Amniotic epithelial cell (primary cell): ENCODE measurements at regions not wholly inside any gene's neighbourhood (a gene's known extent, or its start where the extent isn't known, plus 50 kb on each side); places are given as distances from the start of the nearest gene placed in this dataset.
A peak's percentile ranks its signal among the peaks of the same experiment; 100 is the strongest.

Experiments used
- DNase-seq: peaks from one replicate; pipeline ENCODE4 v3.0.0-alpha.2; 2010; ENCODE audit warnings: low read depth

DNA sequence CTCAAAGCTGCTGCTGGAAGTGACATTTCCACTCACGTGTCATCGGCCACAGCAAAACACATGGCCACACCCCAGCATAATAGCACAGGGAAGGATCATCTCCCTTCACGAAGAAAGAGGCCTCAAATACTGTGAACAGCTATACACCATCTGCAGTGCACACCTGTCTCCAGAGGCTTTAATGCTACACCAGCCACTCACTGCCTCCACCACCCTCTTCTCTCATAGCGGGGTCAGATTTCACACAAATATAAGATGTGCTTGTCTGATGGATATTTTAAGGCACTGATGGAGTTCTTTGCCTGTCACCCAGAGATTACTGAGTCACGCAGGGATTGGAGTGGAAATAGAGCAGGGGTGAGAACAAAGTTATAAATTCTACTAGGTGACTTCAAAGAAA lies 374.0 kb downstream of the ZNF516 start:
- no peak for DNase-seq

DNA sequence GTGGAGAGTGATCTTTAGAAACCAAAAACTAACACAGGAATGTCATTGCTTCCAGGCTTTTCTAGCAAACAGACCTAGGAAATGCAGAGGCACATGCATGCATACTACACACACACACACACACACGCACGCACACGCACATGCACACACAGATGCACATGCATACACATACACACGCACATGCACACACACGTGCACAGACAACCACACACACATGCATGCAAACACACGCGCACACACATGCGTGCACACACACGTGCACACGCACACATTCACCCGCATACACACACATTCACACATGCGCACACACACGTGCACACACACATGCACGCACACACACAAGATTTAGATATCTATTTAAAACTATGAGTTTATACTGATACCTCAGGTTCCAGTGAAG lies 379.5 kb downstream of the ZNF516 start:
- no peak for DNase-seq

DNA sequence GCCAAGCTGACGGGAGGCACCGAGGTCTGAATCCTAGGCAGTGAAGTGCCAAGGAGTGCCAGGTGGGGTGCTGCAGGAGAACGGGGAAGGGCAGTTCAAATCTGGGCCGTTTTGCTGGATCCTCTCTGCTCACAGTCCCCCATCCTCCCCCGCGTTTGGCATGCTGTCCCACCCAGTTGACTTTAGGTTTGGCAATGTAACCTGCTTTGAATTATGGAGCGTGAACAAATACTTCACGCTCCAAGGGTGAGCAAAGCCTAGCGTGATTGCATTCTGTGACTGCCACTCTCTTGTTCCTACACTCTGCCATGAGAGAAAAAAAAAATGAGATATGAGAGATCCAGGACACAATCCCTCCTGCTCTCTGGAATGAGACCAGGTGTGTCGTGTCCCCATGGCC lies 381.9 kb downstream of the ZNF516 start:
- DNase-seq, result no peak

DNA sequence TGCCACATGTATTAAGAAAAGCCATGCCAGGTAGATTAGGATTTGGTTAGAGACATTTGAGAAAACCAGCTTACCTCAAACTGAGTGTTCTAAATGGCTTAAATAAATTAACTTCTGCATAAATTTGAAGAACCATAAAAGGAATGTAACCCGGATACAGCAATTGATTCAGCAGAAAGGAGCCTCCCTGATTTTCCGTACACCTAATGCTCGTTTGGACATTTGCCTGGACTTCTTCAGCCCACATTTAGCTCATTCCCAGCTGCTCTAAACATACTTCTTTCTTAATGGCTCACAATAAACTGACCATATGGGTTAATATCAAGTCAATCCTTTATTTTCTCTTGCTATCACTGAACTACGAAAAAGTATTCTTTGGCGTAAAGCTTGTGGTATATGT lies 392.4 kb downstream of the ZNF516 start:
- DNase-seq, result no peak

DNA sequence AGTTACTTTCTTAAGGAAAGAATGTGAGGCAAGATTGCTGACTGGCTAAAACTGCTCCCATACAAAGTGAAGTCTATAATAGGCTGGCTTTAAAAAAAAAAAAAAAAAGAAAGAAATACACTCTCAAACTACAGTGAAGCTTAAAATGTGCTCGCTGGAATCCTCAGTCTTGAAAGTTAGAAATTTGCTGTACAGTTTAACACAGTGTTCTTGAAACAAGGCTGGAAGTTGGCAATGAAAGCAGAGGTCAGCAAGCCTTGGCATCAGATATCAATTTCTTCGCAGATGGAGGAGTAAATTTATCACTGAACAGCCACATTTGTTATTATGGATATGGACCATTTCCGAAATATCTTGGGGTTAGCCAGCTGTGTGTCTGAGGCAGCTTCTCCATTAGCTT lies 392.9 kb downstream of the ZNF516 start:
- DNase-seq, result no peak

DNA sequence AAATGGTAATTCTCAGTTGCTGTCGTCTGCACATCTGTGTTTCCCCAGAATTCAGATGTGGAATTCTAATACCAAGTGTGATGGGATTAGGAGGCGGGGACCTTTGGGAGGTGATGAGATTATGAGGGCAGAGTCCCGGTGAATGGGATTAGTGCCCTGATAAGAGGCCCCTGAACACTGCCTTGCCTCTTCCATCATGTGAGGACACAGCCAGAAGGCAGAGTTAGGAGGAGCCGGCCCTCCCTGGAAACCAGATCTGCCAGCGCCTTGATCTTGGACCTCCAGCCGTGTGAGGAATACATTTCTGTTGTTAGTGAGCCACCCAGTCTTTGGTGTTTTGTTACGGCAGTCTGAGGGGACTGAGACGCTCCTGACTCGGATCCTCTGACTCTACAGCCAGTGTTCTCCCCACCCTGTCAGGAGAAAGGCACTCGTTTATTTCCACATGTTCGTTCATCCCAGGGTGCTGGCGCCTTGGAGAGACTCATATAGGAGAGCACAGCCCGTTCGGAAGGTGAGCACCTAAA lies 395.0 kb downstream of the ZNF516 start:
- DNase-seq, result no peak

DNA sequence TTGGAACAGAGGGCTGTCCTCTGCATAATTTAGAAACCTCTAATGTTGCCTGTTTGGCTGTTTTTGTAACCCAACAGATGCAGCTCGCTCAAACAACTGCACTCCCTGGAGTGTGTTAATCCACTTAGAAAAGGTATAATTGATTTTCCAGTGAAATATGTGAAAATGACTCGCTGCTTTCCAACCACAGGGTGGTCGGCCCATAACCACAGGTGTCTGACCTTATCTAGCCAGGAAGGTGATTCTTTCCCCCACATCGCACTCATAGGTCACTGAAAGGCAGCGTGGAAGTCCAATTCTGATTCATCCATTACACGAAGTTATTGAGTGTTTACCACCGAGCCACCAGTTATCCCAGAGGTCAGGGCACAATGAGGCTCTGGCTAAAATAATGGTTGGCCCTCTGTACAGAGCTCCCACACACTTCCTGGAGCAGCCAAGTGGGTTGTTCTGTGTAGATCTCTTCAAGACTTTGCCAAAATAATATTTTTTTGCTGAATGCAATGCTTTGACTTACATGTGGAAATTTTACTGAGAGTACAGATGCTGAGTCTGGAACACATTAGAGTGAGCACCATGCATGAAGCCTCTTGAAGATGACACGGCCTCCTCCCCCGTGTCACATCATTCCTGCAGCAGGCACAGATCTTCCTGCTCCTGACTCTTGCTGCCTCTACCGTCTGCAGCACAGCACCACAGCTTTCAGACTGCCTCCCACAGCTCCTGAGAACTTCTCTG lies 396.2 kb downstream of the ZNF516 start:
- DNase-seq, result no peak

DNA sequence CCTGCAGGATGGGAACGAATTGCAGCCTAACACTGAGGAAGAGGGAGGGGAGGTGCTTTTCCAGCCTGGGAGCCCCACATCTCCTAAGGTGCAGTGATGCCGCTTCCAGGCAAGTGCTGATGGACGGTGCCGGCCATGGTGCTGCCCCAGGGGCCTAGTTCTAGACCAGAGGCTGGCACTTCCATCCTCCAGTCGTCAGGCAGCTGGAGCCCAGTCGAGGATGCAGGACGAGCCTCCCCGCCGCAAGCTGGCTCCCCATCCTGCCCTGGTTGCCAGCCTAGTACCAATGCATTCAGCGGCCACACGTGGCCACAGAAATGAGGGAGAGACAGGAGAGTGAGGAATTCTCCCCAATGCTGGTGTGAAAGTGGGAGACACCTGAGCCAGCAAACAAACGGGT lies 413.5 kb downstream of the ZNF516 start:
- no peak for DNase-seq

DNA sequence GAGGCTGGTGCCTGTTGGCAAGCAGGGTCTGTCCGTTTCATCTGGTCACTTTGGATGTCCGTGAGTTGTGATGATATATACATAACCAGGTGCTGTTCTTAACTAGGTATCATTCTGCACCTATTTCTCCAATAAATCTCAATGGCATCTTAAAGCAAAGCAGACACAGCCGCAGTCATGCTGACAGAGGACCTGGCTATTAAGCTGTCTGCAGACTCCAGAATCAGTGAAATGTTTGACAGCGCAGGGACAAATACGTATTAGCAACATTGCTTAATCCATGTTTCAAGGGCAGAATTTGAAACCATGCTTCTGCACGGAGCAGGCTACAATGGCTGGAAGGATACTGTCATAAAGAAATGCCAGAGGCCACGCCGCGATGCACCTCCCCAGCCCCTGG lies 414.6 kb downstream of the ZNF516 start:
- DNase-seq, result no peak

DNA sequence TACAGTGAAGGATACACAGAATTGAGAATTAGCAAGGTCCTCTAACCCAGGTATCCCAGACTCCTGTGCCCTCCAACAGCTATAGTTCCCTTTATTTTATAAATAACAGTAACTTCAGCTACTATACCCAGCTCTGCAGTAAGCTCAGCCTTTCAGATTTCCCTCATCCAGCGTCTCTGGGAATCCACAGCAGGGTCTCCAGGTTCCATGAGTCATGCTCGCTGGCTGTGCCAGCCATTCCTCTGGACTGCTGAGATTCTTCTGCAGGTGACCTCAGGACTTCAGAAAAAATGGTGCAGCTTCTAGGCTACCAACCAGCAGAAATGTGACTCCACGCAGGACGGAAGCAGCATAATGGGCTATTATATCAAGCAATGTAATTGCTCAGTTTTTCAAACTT lies 419.3 kb downstream of the ZNF516 start:
- DNase-seq, result no peak

DNA sequence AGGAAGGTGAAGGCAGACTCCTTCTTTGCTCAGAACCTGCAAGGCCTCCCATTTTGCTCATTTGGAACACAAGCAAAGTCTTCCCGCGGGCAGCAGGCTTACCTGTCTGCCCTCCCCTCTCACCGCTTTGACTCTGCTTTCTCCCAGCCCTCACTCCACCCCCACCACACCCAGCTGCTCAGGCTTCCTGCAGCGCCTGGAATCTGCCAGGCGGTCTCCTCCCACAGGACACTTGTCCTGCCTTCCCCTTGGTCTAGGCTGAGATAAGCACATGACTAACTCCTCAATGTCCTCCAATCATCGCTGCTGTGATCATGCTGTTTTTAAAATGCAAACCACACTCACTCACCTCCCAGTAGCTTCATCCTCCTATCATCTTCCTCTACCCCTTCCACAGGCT lies 430.0 kb downstream of the ZNF516 start:
- no peak for DNase-seq

DNA sequence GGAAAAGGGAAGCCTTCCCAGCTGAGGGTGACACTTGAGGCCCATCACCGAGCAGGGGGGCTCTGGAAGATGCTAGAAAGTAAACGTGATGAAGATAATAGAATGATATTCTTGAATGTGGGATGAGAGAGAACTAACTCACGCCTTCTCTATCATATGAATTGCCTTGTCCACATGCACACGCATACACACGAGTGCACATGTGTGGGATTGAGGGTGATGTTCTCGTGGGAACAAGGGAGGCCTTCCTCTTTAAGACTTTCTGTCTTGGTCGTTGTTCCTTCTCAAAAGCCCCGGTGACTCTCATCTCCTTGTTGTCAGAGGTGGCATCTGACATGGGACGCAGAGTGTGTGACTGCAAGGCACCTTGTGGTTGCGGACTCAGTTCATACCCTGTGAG lies 436.9 kb downstream of the ZNF516 start:
- DNase-seq, result no peak

DNA sequence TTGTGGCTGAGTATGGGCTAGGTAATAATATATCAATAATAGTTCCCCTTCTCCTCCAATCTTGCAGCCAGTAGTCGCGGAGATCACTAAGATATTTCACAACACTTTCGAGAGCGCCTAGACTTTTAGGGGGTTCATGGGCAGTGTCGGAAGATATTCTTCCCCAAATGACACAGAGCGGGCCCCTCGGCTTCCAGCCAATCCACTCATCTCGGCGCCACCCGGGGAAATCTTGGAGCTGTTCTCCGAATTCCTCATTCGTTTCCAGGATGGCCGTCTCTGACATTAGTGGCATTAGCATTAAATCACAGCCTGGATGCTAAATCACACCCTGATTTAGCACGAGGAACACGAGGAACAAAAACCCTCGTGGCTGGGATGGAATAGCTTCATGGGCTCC lies 437.7 kb downstream of the ZNF516 start:
- DNase-seq, result no peak

DNA sequence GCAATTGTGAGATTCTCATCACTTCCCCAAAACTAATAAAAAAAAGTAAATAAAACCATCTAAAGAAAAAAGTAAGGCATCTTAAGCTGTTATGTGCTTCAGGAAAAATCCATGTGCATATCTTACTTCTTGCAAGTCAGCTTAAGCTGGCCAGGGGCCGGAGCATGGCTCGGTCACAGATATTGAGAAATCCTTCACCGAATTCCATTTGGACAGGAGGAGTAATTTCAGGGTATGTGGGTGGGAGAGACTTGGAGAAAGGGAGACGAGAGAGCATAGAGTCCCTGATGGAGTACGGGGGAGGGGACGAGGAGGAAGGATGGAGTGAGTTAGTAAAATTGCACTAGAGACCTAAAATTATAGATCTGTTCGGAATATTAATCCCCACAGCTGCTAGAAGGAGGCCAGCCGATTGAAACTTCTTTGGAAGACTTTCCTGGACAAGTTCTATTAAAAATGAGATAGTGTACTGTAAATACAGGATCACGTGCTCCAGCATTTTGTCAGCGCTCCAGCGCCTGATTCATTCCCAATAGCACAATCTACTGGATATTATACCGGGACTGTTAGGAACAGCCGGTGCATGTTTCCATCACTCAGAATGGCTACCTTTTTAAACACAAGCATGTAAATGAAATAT lies 438.5 kb downstream of the ZNF516 start:
- DNase-seq, result peak; percentile 1

DNA sequence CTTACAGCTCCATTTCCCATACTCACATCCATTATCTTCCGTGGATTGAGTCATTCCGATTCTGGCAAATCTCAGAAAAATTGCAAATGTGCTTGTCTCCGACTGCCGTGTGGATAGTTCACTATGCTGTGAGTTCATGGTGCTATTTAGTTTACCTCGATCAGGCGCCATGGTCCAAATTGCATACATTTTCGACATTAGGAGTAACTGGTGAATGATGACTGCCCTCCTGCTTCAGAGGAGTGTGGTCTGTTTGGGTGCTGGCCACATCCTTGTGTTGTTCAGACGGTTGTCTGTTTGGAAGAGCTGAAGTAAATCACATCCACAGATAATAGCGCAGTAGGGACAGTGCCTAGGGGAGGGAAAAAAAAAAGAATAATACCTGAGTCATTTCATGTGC lies 439.5 kb downstream of the ZNF516 start:
- no peak for DNase-seq

DNA sequence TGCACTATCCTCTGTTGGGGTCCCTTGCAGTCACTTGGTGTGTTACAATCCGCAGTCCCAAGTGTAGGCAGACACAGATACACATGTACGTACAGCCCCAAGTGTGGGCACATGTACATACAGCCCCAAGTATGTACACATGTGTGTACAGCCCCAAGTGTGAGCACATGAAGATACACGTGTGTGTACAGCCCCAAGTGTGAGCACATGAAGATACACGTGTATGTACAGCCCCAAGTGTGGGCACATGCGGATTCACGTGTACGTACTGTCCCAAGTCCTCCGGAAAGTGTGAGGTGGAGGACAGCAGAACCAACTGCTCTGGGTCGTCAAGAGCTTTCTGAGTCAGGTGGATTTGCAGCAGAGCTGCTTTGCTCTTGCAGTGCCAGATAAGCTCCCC lies 440.0 kb downstream of the ZNF516 start:
- DNase-seq, result no peak

DNA sequence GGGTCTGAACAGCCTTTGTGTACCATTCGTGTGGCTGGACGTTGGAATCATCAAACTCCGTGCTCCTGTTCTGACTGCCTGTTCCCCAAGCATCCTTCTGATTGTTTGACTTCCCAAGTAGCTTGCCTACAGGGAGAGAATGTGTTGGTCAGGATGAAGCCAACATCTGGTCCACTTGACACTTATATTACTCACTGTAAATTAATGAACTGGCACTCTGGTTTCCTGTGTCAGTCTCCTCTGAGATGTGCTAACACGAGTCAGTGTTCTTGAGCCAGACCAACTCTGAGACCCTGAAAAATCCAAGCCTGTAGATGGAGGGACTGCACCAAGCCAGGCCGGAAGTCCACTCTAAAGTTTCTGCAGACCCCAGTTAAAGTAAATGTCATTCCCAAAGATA lies 440.9 kb downstream of the ZNF516 start:
- DNase-seq, result no peak

DNA sequence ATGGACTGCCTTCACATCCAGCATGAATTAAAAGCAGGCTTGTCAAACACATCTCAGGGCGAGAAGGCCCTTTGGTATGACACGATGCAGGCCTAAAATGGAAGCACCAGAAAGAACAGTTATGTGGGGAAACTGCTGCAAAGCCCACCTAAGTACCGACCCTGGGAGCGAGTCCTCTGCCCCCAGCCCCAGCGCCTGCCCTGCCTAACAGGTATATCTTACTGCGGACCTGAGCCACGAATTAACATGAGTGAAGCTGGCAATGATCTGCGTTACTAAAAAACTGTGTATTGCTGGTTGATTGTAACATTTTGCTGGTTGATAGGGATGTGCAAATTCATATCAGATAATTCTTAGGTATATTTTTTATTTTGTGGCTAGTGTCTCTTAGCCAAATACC lies 441.5 kb downstream of the ZNF516 start:
- DNase-seq, result no peak

DNA sequence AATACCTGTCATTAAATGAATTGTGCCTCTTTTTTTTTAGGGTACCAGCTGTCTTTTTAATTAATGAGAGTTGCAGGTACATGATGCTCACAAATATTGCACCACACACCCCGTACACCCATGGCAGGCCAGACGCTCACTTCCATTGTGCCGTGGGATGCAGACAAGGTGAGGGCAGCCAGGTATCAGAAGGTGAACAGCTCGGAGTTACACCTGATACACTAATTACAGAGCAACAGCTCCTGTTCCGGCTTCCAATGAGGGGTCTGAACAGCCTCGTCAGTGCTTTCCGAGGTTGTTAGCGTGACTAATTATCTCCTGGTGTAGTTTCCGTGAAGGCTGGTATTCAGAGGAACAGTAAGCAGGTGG lies 442.8 kb downstream of the ZNF516 start:
- no peak for DNase-seq

DNA sequence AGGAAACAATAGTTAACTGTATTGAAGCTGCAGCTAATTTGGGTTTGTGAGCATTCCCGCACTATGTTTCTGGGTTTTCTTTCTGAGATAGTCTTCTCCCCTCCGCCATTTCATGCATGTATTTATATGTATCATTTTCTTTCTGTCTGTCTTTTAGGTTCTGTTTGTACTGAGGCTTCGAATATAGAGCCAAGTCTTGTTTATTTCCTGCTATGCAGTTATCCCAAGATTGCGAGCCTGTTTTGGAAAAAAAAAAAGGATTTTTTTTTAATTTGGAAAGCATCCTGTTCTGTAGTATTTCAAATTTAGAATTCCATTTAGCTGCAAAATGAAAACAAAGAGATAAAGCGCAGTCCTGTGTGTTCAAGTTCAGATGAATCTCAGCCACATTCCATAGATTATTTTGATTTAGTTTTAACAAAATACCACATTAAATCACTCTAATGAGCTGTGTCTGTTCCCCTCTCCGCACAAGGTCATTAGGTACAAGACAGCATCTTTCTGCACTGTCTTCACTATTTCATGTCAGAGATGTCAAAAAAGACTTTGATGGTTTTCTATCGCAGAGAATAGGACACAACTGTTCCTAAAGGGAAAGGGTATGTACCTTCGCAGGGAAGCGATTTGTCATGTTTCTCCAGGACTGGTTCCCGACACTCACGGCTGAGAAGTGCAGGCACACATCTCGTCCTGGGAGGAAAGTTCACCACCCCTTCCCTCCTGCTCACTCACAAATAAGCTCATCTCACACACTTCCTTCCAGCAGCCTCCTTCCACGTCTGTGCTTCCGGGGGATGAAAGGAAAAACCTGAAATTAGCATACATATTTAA lies 443.4 kb downstream of the ZNF516 start:
- no peak for DNase-seq

DNA sequence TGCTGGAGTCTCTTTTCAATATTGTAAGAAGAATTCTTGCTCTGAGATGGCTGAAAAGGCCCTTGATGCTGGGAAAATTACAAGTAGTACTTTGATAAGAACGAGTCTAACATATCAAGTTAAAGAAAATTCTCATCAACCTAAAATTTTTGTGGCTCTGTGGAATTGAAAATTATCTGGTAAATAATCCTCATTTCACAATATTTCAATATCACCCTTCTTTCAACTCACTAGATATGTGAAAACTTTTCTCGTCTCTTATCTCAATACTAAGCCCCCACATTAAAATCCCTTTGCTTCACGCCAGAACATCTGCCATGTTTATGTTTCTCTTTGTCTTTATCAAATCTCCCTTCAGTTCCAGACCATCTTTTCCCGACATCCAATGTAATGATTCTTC lies 448.8 kb downstream of the ZNF516 start:
- peak; percentile 2 for DNase-seq

DNA sequence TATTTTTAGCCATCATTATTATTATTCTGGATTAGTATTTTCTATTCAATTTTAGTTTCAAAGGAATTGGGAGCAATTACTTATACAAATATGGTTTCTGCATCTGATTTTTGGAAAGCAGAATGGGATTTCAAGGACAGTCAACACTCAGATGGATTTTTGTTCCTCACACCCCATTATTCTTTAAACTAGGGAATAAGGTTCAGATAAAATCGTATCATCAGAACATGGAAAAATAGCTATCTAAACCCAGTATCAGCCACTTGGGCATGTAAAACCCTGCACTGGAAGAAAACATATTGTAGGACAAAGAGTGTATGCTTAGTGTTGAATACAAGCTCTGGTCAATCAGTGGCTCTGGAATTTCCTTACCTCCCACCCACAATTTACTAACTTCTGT lies 452.5 kb downstream of the ZNF516 start:
- DNase-seq, result no peak

DNA sequence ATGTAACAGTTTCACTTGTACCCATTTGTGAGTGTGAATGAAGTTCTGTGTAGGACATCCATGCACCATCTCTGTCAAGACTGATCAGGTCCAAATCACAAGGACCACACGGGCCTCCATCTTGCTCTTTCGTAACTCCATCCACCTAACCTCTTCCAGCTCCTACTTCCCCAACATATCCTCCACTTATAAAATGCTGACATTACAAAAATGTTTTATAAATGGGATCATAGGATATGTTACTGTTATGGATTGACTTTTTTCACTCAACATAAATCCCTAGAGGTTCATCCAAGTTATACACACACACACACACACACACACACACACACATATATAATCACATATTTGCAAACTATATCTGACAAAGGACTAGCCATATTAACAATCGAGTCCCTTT lies 476.8 kb downstream of the ZNF516 start:
- no peak for DNase-seq
